COLO668 (cell line): ENCODE measurements at regions not wholly inside any gene's neighbourhood (a gene's known extent, or its start where the extent isn't known, plus 50 kb on each side); places are given as distances from the start of the nearest gene placed in this dataset.
"Not testable (repeated sequence)": the region's sequence is repeated elsewhere in the genome, so short reads cannot be mapped to it uniquely, and the experiment has no call there.

Experiments
- DNase-seq: peaks from one replicate; lab custom pipeline; 2025; ENCODE audit not compliant: unreplicated experiment; lab: John Stamatoyannopoulos, UW

DNA sequence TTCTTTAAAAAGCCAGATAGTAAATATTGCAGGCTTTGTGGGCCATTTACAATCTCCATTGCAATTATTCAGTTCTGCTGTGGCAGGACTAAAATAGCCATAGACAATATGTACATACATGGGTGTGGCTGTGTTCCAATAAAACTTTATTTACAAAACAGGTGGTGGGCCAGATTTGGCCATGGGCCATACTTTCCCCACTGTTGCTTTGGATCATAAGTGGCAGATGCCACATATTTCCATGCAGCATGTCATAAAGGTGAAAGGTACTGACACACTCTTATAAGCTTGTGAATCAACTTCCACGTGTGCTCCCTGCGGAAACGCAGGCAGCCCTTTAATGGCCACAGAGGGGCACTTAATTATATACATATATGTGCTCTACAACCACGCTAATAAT is 244.4 kb upstream of the FOXN3 start:
- no peak for DNase-seq

DNA sequence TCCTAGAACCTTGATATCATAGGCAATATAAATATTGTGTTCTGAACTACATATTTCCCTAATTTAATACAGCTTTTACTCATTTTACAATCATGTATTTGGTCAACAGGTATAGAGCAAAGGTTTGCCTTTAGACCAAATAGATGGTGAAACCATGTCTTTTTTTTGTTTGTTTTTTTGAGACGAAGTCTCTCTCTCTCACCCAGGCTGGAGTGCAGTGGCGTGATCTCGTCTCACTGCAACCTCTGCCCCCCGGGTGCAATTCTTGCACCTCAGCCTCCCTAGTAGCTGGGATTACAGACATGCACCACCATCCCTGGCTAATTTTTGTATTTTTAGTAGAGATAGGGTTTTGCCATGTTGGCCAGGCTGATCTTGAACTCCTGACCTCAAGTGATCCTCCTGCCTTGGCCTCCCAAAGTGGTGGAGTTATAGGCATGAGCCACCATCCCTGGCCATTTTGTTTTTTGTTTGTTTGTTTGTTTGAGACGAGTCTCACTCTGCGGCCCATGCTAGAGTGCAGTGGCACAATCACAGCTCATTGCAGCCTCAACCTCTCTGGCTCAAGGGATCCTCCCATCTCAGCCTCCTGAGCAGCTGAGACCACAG is 243.7 kb upstream of the FOXN3 start:
- DNase-seq: not testable (repeated sequence)

DNA sequence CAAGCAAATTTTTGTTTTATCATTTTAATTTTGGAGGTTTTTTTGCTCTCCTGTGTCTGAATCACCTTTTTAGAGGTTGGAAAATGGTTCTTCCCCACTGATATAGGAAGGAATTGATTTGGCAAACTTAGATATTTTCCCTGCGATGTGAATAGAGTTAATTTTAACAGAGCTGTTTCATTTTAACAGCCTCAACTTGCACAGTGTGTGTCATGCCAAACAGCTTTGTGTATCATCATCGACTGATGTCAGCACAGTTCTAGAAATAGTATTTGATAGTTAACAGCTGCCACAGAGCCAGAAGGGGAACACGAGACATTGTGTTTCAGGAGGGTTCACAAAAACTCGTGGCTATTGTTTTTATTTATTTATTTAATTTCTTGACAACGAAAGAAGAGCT is 243.1 kb upstream of the FOXN3 start:
- no peak for DNase-seq

DNA sequence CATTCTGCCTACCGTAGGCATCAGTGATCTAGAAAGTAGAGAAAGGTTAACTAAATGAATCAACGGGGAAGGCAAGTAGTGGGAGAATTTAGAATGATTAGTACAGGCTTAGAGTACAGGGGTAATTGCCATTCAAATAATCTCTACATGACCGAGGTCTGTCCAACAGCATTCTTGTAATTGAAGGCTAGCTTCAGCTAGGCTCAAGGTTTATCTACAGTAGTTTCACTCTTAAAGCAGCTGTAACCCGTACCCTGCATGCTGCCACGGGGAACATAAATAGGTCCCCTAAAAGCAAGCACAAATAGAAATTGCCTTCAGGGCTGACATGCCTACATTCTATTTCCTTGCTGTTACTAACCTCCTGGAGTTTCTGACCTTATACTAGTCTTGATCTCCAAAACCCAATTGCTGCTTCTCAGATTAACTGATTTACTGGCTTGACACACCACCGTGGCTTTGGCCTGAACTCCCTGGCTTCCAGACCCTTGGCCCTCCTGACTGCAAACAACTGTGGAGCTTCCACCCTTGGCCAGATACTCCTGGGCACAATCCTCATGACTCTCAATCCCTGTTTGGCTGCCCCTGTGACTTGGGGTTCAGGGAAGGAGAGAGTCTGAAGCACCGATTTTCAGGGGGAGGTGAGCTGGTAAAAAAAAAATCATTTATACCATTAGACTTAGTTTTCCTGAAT is 242.1 kb upstream of the FOXN3 start:
- no peak for DNase-seq

DNA sequence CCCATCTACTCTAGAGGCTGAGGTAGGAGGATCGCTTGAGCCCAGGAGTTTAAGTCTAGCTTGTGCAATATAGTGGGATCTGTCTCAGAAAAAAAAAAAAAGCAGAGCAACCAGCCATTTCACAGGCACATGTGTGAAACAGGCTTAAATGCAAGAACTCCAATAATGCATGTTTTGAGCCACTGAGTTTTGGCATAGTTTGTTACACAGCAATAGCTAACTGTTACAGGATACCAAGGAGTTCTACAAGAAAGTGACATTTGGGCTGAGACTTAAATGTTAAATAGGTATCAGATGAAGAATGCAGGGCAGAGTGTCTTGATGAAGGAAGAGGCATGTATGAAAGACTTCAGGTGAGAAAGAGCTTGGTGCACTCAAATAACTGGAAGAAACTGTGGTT is 240.0 kb upstream of the FOXN3 start:
- DNase-seq: no peak

DNA sequence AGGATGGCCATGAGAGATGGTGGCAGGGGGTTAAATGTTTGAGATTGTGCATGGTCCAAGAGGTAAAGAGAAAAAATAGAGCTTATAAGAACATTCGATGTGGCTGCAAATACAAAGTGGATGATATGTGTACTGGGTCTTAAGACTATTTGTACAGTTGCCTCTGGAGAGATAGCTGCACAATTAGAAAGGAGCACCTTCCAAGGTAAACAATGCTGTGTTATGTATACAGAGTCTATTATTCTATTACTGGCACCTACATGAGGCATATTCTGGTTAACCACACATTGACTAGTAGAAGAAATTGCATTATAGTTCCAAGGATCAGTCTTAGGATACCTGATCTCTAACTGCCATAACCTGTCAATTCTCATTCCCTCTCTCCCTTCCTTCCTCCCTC is 238.0 kb upstream of the FOXN3 start:
- no peak for DNase-seq

DNA sequence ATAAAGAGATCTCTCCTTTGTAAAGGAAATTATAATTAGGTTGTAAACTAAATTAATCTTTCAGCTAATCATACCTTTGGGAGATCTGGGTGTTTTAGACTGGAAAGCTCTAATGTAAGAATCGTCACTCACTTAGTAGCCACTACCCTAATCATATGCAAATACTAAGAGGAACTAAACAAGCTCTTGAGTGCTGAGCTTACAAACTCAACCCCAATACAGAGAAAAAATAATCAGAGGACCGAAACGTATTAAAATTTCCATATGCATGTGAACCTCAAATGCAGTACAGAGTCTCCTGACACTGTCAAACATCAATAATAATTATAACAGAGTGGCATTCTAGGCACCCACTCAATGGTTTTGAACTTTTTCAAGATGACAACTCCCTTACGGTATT is 235.3 kb upstream of the FOXN3 start:
- no peak for DNase-seq

DNA sequence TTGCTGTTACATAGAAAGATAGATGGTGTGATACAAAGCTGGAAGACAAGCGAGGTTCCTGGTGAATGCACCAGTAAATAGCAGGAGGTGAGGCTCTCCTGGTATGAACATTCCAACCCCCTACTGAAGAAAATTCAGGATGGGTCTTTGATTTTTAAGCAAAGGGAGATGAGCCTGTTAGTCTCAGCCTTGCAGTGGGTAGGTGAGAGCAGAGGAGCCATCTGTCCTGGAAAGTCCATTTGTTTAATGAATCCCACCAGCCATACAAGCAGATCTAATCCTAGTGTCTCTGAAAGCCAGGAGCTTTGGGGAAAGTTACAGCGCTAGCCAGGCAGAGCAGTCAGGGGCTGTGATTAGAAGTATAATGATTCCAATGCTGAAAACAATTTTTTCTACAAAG is 234.8 kb upstream of the FOXN3 start:
- no peak for DNase-seq

DNA sequence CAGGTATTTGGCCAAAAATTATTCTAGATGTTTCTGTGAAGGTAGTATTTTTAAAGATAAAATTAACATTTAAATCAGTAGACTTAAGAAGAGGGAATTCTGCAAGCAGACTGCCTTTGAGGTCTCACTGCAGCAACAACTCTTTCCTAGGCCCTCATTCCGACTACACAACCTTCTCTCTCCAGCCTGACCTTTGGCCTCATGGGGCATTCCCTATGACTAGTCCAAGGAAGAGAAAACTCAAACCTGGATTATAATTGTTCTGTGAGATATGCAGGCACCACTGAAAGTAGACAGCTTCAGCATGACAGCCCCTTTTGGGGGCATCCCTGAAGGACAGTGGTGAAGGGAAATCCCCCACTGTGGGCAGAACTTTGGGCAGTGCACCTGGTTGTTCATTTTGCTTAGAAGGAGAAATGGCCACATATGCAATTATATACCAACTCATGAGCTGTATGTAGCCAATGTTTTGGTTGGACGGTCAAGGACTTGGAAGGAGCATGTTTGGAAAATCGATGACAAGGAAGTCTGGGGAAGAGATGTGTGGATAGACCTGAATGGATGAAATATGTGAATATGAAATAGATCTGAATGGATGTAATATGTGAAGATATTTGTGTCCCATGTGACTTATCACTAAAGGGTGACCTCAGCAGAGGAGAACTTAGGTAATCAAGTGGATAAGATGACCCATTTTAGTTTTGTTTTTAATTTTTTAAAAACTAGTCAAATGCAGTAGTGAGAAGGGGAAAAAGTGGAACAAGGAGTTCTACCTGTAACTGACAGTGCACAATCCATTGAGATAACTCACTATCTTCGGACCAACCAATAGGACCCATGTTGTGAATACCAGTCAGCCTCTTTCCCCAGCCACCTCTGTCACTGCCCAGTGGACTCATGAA is 233.3 kb upstream of the FOXN3 start:
- no peak for DNase-seq

DNA sequence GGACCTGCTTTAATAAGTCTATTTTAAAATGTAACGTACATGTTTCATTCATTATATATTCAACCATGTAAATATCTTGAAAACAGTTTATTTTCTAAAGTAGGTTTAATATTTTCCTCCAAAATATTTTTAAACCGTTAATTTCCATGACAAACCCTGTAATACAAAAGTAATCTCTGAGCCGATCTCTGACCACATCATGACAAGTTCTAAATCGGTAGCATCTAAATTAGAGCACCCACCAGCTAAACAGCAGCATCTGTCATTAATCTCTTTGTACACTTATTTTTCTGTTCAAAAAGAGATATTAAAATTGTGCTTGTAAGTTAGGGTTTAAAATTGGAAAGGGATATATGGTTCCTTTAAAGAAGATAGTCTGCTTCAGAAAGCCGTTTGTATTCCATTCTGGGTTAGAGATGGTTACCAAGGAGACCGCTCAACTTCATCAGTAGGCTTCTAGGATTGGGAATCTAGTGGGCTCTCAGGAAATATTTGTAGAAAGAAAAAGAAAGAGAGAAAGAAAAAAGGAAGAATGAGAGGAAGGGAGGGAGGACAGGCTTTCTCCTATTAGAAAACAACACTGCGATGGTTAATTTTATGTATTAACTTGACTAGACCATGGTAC is 232.5 kb upstream of the FOXN3 start:
- DNase-seq: no peak

DNA sequence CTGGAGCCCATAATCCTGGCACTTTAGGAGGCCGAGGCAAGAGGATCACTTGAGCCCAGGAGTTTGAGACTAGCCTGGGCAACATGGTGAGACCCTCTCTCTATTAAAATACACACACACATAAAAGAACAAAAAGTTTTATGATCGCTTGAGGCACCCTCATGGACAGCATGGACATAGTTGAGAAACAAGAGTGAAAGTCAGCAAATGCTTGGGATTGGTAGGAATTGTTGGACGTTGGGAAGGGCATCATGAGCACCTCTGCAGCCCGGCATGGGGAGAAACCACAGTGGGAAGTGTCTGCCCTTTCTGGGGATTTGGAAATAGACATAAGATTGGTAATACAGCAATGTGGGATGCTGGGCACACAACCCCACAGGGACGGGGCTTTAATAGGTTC is 231.9 kb upstream of the FOXN3 start:
- DNase-seq: no peak

DNA sequence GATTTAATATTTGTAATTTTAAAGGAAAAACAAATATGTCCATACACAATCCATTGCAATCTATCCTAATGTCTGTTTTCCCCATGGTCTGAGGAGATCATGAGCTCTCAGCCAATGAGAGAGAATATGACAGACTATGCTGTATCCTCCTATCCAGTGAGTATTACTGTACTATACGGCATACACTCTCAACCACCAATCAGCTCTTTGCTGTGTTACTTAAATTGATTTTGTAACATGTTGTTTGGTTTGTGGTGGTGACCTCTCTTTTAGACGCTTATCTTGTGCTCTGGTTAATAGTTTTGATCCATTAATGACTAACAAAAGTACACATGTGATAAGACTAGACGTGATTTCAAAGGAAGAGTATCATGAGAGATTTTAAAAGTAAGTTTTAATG is 231.5 kb upstream of the FOXN3 start:
- DNase-seq: no peak

DNA sequence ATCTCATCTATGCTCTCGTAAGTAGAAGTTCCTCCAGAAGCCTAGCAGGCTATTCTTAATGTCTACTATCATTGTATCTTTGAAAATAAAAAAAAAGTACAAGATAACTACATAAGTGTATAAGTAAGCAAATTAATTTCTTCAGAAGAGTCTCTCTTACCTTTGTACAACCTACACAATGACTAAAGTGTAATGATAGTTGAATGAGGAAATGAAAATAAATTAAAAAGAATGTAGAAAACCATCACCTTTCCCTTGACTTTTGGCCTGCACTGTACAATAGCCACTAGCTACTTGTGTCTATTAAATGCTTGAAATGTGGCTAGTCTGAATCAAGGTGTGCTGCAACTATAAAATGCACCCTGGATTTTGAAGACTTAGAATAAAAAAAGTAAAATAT is 229.9 kb upstream of the FOXN3 start:
- no peak for DNase-seq

DNA sequence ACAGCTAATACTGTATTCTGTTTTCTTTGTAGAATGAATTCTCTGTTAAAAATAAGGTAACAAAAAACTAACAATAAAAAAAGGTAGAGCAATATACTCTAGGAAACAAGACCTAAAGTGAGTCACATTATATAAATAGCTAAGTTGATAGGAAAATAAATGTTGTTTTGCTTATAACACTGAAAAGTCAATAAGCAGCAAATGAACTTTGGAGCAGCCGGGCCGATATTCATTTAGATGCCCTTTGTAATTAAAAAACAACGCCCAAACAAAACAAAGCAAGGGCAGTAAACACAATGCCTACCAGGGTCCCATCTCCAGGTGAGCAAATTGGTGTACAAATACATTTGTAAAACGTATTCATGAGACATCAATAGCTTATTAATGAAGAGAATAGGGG is 227.6 kb upstream of the FOXN3 start:
- no peak for DNase-seq

DNA sequence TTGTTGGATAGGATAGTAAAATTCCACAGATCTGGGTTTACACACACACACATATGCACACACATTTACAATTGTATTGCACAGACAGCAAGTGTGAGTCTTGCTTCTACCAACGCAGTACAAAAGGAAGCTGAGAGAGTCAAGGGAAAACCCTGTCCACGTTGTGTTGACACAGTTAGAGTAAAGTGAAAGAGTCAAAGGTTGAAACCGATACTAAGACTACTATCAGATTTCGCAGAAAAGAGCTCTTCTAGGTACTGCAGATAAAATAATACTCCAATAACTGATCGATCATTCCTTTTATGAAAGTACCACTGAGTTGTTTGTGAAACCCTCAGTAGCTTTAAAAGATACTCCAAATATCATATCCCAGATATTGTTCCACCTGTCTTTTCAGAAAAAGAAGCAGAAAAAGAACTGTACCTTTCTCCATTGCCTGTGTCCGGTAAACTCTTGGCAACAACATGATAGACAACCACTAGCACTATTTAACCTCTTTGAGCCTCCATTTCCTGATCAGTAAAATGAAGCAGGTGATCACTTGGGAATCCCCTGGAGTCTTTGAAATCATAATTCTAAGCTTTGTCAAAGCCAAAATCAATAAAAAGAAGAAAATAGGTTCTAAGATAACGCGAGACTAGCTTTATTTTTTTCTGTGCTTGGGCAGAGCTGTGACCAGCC is 224.6 kb upstream of the FOXN3 start:
- DNase-seq: peak; percentile 35

DNA sequence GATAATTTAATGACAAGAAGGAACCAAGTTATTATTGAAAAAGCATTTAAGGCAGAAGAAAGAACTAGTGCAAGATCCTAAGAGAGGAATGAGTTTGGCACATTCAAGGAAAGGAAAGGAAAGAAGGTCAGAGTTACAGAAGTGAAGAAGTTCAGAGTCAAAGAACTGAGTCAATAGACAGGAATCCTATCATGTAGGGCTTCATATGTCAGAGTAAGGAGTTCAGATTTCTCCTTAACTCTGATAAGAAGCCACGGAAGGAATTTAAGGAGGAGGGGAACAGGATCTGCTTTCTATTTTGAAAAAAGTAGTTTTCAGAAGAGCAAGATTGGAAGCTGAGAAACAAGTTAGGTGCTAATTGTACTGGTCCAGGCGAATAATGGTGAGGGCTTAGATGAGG is 223.1 kb upstream of the FOXN3 start:
- DNase-seq: no peak

DNA sequence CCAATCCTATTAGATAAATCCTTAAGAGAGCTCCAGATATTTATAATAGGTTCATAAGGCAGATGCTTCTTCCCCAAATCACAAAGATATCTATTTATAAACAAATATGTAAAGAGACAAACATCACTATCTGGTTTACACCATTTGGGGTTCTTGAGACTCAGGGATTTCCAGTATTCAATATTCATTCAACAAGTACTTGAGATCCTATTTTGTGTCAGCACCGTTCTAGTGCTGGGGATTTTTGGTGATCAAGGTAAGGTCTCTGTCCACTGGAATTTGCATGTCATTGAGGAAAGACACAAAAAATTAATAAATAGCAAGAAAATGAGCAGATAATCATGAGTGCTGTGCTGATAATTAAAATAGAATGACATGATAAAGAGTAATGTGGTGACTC is 222.7 kb upstream of the FOXN3 start:
- DNase-seq: no peak

DNA sequence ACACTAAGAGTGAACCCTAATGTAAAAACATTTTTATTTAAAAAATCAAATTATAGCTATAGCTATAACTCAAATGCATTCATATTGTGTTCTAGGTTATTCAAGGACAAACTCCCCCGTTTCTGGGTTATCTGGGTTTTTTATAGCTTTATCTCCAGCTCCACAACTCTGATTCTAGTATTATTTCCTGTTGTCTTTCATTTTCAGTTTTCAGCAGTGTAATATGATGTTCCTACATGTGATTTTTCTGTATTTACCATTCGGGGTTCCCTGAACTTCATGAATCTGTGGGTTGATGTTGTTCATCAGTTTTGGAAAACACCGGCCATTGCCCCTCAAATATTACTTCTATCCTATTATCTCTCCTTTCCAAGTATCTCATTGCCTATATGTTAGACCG is 221.9 kb upstream of the FOXN3 start:
- no peak for DNase-seq

DNA sequence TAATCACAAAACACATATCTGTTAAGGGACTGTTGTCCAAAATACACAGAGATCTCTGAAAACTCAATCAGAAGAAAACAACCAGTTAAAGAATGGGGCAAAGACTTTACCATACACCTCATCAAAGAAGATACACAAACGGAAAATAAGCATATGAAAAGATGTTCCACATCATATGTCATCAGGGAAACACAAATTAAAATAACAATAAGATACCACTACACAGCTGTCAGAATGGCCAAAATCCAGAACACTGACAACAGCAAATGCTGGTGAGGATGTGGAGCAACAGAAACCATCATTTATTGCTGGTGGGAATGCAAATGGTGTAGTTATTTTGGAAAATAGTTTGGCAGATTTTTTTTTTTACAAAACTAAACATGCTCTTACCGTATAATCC is 220.5 kb upstream of the FOXN3 start:
- DNase-seq: no peak

DNA sequence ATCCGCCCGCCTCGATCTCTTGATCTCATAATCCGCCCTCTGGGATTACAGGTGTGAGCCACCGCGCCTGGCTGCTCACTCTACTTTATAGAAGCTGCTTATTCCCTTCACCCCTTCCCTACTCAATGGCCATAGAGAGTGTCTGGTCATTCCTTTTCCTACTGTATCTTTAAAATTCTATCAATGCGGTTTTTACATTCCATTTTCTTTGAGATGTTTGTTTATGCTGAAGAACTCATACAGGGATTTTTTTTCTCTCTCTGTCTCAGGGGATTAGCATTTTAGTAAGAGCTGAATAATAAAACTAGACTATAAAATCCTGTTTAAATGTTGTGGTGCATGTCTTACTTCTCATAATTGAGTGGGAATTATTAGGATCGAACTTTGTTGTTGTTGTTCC is 218.6 kb upstream of the FOXN3 start:
- no peak for DNase-seq

DNA sequence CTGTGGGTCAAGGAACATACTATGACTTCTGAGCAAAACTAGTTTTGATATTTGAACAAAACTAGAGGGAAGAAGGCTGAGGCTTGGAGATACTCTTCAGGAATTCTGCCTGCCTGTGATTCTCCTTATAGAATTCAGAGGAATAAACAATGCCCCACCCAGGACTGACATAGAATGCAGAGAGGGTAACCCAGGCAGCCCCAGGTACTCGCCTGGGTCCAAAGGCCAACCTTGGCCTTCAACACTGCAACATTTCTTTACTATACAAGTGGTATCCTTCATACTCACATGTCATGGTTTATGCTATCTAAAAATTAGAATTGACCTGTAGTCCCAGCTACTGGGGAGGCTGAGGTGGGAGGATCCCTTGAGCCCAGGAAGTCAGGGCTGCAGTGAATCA is 217.0 kb upstream of the FOXN3 start:
- DNase-seq: no peak
